Esophagus muscularis mucosa (tissue), 4 donors: ENCODE measurements at regions not wholly inside any gene's neighbourhood (a gene's known extent, or its start where the extent isn't known, plus 50 kb on each side); places are given as distances from the start of the nearest gene placed in this dataset.

Experiments
- CTCF ChIP-seq, 3 experiments: fragments of 200-600 bp in 2 of 3; fragments of 450-650 bp in 1 of 3; sonication (generic) in 2 of 3; IDR thresholded peaks; one replicate each; pipeline ENCODE4 v1.5.1; 2017 to 2019; ENCODE audit warnings: antibody characterized with exemption in 3 of 3, mild to moderate bottlenecking in 2 of 3, moderate library complexity in 1 of 3
- EP300 ChIP-seq: sonication (generic); formaldehyde crosslinking; IDR thresholded peaks from one replicate; pipeline ENCODE4 v1.6.1; 2017; ENCODE audit warnings: antibody characterized with exemption
- POLR2A ChIP-seq: fragments of 450-650 bp; IDR thresholded peaks from one replicate; pipeline ENCODE4 v1.6.1; 2017; ENCODE audit warnings: antibody characterized with exemption, moderate library complexity, mild to moderate bottlenecking, low read depth
- POLR2AphosphoS5 ChIP-seq, 2 donors: sonication (generic); formaldehyde crosslinking; IDR thresholded peaks; one replicate each; pipeline ENCODE4 v1.6.1; 2017; ENCODE audit warnings: antibody characterized with exemption in 2 of 2

- TF ChIP-seq POLR2AphosphoS5 (IDR thresholded peaks at IDR 0.05) (no peak), CTCF (IDR thresholded peaks at IDR 0.05) (no peak), EP300 (no peak), POLR2A (no peak)
Measured at GRCh38 chr19:33875071-33875470, 78.4 kb downstream of the KCTD15 start.
